SU-DHL-6 (cell line): ENCODE measurements at regions not wholly inside any gene's neighbourhood (a gene's known extent, or its start where the extent isn't known, plus 50 kb on each side); places are given as distances from the start of the nearest gene placed in this dataset.

Experiments used
- H2AFZ ChIP-seq: fragments of 200-600 bp; sonication (generic); 2 replicates; pipeline ENCODE4 v1.6.1; 2014; ENCODE audit warnings: low read depth, mild to moderate bottlenecking, moderate library complexity, mixed read lengths, antibody characterized with exemption, low read length; ENCODE audit not compliant: severe bottlenecking
- H3F3A ChIP-seq: fragments of 200-600 bp; shearing (Covaris generic); 2 replicates; pipeline ENCODE4 v1.6.0; 2016; ENCODE audit warnings: antibody characterized with exemption, mild to moderate bottlenecking; ENCODE audit not compliant: insufficient read depth
- H3K27ac ChIP-seq: fragments of 200-600 bp; sonication (generic); 2 replicates; pipeline ENCODE4 v1.5.1; 2016; ENCODE audit warnings: low read depth, mild to moderate bottlenecking, low read length, moderate library complexity, mixed read lengths
- H3K27me3 ChIP-seq: fragments of 200-600 bp; sonication (generic), shearing (Covaris generic); 2 replicates; pipeline ENCODE4 v1.6.0; 2014; ENCODE audit warnings: mild to moderate bottlenecking, low read length
- H3K36me3 ChIP-seq: fragments of 200-600 bp; sonication (generic); 2 replicates; pipeline ENCODE4 v1.6.1; 2014; ENCODE audit warnings: mild to moderate bottlenecking, low read length, mixed read lengths
- H3K4me2 ChIP-seq: fragments of 300-600, 200-600 bp; shearing (Covaris generic), sonication (generic); 2 replicates; pipeline ENCODE4 v1.6.0; 2014; ENCODE audit warnings: low read length, low read depth, mild to moderate bottlenecking; ENCODE audit not compliant: poor library complexity, severe bottlenecking
- H3K4me3 ChIP-seq: fragments of 200-600 bp; sonication (generic); 2 replicates; pipeline ENCODE4 v1.5.1; 2014; ENCODE audit warnings: antibody characterized with exemption, low read length, mild to moderate bottlenecking, mixed read lengths; ENCODE audit not compliant: insufficient read depth, poor library complexity, severe bottlenecking
- H3K79me2 ChIP-seq: fragments of 200-600 bp; sonication (generic); 2 replicates; pipeline ENCODE4 v1.6.1; 2014; ENCODE audit warnings: mild to moderate bottlenecking, low read length, moderate library complexity; ENCODE audit not compliant: insufficient read depth
- H3K9ac ChIP-seq: fragments of 200-600 bp; sonication (generic); 2 replicates; pipeline ENCODE4 v1.7.0; 2014; ENCODE audit warnings: mild to moderate bottlenecking, low read length
- H3K9me2 ChIP-seq: fragments of 200-600 bp; sonication (generic); replicated peaks from 2 replicates; pipeline ENCODE4 v1.6.1; 2014; ENCODE audit warnings: low read length; ENCODE audit not compliant: insufficient read depth
- H3K9me3 ChIP-seq: fragments of 200-600 bp; sonication (generic); 2 replicates; pipeline ENCODE4 v1.6.1; 2014; ENCODE audit warnings: low read length, mixed read lengths; ENCODE audit not compliant: insufficient read depth
- H4K20me1 ChIP-seq: fragments of 200-600 bp; sonication (generic); 2 replicates; pipeline ENCODE4 v1.6.1; 2014; ENCODE audit warnings: low read depth, mild to moderate bottlenecking, antibody characterized with exemption, low read length, moderate library complexity, mixed read lengths
- EZH2phosphoT487 ChIP-seq: fragments of 200-600 bp; sonication (generic), shearing (Covaris generic); conservative IDR thresholded peaks from 2 replicates; pipeline ENCODE4 v1.6.1; 2018; ENCODE audit warnings: mild to moderate bottlenecking, antibody characterized with exemption, low read length, moderate library complexity, mixed read lengths
- TF ChIP-seq, protein P1 (sequence below): fragments of 200-600 bp; sonication (generic); IDR thresholded peaks from one replicate; pipeline ENCODE4 v1.5.1; 2017; ENCODE audit warnings: antibody characterized with exemption, mild to moderate bottlenecking, low read length, moderate library complexity; ENCODE audit not compliant: insufficient read depth, poor library complexity, severe bottlenecking

DNA sequence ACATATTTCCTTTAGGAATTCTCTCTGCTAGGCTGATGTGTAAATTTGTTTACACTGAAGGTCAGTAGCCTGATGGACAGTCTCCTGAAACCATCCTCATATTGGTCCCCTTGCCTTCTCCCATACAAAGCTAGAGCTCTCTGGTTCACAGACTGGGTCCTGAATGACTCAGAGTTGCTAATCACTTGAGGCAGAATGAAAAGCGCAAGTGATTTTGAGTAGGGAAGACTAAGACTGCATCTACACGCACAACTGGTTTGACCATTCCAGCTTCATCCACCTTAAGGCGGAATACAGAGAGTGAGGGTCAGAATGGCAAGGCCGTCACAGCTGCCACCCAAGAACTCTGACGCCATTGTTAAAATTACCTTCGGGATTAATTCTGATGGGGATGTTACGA lies 70.2 kb upstream of the KIF26B start:
- no peaks in the 10 kb centered on the region for H3K9me2 ChIP-seq
- no peak overlapping the region for H3K4me3 ChIP-seq
- no peak overlapping the region for H2AFZ ChIP-seq
- H3K27me3 ChIP-seq: no peaks in the 10 kb centered on the region
- H3F3A ChIP-seq: no peaks in the 10 kb centered on the region
- H3K27ac ChIP-seq: no peak overlapping the region
- H3K4me2 ChIP-seq: no peak overlapping the region
- H3K9me3 ChIP-seq: no peaks in the 10 kb centered on the region
- TF ChIP-seq, protein P1, sequence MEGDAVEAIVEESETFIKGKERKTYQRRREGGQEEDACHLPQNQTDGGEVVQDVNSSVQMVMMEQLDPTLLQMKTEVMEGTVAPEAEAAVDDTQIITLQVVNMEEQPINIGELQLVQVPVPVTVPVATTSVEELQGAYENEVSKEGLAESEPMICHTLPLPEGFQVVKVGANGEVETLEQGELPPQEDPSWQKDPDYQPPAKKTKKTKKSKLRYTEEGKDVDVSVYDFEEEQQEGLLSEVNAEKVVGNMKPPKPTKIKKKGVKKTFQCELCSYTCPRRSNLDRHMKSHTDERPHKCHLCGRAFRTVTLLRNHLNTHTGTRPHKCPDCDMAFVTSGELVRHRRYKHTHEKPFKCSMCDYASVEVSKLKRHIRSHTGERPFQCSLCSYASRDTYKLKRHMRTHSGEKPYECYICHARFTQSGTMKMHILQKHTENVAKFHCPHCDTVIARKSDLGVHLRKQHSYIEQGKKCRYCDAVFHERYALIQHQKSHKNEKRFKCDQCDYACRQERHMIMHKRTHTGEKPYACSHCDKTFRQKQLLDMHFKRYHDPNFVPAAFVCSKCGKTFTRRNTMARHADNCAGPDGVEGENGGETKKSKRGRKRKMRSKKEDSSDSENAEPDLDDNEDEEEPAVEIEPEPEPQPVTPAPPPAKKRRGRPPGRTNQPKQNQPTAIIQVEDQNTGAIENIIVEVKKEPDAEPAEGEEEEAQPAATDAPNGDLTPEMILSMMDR: no peak
- no peak for TF ChIP-seq EZH2phosphoT487
- H3K36me3 ChIP-seq: no peaks in the 10 kb centered on the region
- no peak overlapping the region for H3K9ac ChIP-seq
- H4K20me1 ChIP-seq: no peaks in the 10 kb centered on the region
- no peaks in the 10 kb centered on the region for H3K79me2 ChIP-seq

DNA sequence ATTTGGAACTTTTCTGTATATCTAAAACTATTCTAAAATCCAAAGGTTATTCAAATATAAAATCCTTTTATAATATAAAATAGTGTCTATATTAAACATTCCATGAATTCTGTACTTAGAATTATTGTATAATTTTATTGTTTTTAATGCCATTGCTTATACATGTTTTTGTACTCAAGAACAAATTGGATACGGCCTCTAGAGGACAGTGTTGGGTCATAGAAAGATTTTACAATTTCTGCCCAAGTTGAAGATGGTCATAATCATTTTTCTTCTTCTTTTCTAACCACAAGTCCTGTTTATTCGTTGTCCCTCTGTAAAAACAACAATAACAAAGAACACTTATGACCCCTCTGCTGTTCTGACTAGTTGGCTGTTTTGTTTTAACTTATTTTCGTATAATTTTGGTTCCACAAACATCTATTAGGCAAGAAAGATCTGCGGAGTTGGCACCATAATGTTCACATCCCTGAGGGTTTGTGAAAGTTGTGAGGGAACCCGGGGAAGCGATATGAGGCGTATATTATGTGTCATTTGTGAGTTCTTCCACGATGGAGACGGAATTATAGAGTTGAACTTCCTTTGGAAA lies 75.7 kb upstream of the KIF26B start:
- Histone ChIP-seq H3K27ac (no peak overlapping the region), H3K4me3 (no peak overlapping the region), H3K9ac (no peak overlapping the region), H3K4me2 (no peak overlapping the region), H3K36me3 (no peaks in the 10 kb centered on the region), H3K79me2 (no peaks in the 10 kb centered on the region), H3F3A (no peaks in the 10 kb centered on the region), H4K20me1 (no peaks in the 10 kb centered on the region), H3K9me3 (no peaks in the 10 kb centered on the region), H2AFZ (no peak overlapping the region), H3K9me2 (no peaks in the 10 kb centered on the region), H3K27me3 (no peaks in the 10 kb centered on the region)
- TF ChIP-seq, protein P1: peak; percentile 59
- no peak for TF ChIP-seq EZH2phosphoT487

DNA sequence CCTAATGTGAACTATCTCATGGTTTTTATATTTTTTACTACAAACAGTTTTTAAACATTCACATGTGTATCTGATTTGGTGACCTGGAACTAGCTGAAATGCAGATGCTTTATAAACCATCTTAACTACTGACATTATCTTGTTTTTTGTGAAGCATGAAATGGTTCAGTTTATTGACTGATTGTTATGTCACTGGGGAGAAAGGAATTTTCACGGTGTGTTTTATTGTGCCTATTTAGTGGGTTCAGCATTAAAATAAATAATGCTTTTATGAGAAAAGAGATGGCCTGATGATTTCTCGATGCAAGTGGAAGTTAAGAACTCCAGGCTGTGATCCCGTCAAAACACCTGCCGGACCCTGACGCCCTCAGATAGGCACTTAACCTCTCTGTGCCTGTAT lies 79.9 kb upstream of the KIF26B start:
- Histone ChIP-seq H3K36me3 (no peaks in the 10 kb centered on the region), H3K9me2 (no peaks in the 10 kb centered on the region), H3K9me3 (no peaks in the 10 kb centered on the region), H3K9ac (no peak overlapping the region), H3K4me3 (no peak overlapping the region), H3K27me3 (no peaks in the 10 kb centered on the region), H3F3A (no peaks in the 10 kb centered on the region), H3K27ac (no peak overlapping the region), H4K20me1 (no peaks in the 10 kb centered on the region), H2AFZ (no peak overlapping the region), H3K79me2 (no peaks in the 10 kb centered on the region), H3K4me2 (no peak overlapping the region)
- TF ChIP-seq, protein P1: no peak
- TF ChIP-seq EZH2phosphoT487: no peak
